GM19238 (cell line): ENCODE measurements at regions not wholly inside any gene's neighbourhood (a gene's known extent, or its start where the extent isn't known, plus 50 kb on each side); places are given as distances from the start of the nearest gene placed in this dataset.
A peak's percentile ranks its signal among the peaks of the same experiment; 100 is the strongest.
"Not testable (repeated sequence)": the region's sequence is repeated elsewhere in the genome, so short reads cannot be mapped to it uniquely, and the experiment has no call there.

Source experiments
- DNase-seq: peaks from one replicate; pipeline ENCODE4 v3.0.0; 2011; ENCODE audit warnings: low spot score; ENCODE audit not compliant: insufficient read length

DNA sequence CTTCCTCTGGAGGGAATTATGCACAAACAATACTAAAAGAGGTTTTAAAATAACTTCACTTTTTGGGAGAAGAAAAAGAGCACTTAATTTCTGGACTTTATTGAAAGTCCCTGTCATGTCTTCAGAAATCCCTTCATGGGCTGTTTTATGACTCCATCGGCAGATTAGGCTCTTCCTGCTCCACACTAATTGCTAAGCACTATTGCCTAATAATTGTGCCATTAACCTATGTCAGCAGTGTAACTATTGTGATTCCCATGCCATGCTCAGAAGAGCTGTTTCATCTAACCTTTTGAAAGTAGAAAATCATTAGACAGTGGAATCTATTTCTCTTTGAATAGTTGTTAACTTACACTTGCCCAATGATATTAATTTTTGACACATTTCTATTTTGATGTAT, 489.3 kb upstream of the RUNX1 start:
- DNase-seq: no peak

DNA sequence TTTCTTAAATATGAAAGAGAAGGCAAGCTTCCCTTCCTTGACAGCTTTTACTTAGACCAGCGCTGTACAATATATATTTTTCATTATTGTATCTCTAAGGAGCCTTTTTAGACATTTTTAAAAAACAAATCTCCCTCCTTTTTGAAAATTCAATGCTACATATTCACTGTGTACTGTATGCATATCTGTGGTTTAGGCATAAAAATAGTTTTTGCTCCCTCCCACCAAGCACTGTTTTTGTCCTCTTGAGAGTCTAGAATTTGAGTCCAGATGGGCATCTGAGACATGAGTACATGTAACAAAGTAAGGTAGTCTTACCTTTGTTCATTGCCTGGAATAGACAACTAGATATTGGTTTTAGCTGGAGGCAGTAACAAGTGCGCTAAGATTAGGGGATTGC, 488.5 kb upstream of the RUNX1 start:
- no peak for DNase-seq

DNA sequence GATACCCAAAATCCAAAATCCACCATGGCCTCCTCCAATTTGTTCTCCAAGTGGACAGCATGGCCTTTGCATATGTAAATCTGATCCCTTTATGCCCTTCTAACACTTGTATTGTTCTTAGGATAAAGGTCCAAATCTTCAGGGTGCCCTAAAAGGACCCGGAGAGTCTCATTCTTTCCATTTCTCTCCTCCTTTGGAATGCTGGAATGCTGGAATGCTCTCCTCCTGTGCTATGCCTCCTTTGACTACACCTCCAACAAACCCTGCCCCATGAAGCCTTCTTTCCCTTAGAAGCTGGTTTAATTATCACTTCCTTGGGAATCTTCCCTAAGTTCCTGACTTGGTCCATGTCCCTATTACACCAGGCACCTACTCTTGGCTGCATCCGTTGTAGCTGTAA, 484.8 kb upstream of the RUNX1 start:
- DNase-seq: no peak

DNA sequence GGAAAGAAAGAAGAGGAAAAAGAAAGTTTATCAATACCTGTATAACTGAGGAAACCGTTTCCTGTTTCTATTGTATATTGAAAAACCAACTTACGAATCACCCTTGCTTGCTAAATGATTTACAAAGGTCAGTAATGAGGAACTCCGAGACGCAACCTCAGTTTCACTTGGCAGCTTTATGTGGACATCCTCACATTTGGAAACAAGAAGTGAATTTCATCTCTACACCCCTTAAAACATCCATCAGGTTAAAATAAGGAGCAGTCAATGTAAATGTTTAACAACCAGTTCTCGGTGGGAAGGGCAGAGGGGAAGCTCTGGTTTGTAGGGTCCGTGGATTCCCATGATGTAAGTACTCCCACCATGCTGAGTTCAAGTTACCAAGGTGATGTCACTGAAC, 481.7 kb upstream of the RUNX1 start:
- no peak for DNase-seq

DNA sequence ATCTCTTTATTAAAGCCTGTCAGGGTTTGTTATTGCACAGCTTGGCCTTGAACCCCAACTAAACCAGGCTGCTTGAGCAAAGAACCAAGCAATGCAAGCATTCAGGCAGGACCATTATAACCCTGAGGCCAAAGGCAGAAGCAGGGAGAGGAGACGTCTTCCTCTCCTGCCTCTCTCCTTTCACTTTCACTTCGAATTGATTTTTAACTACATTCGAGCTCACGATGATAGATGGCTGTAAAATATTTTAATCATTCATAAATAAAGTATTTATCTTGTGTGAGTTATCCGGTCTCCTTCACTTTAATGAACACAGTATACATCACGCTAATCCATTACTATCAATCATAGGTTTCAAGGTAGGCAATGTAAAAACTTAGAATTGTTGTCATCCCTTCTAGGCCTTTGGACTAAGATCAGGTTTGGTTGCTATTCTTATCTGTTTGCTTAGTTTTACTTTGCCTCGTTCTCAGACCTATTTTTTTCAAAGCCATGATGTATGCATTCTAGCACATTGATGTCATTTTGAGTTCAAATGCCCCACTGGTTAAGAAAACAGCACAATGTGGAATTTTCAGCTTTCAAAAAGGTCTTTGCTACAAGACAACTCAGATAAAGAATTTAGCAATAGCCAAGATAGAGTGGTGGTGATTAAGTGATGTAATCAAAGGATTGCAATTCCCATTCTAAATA, 480.2 kb upstream of the RUNX1 start:
- DNase-seq: peak; percentile 19

DNA sequence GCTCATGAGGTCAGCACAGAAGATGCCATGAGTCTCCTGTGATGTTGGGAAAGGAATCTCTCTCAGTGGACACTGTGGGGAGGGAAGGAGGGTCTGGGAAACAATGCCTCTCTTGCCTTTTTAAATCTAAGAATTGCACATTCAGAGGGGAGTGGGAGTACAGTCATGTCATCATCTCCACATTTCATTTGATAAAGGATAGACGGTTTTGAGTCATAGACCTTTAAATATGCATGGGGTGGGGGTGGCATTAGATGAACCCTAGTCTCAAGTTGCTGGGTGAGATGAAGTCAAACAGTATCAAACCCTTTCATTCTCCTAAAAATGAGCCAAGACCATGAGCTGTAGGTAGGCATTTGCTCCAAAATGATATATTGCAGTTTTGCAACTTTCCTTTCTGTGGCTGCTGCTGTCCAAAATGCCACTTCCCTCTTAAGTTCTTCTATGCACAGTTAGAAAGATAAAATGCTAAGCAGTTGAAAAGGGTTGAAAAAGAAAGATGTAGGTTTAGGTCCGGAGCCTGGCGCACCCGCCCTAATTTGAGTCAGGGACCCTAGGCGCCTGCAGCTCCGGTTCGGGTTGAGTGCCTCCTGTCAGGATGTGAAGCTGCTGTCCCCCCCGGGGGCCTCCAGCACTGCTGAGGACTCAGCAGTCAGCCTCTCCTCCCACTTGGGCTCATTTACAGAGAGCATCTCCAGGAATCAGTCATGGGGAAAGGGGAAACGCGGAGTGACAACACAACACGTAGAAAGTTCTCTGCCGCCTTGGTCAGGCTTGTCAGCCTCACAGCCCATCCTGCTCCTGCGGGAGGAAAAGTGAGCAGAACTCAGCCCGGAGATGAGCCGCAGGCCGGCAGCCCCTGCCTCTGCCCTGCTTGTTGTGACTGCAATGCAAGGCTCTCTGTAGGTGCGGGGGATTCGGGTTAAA, 479.3 kb upstream of the RUNX1 start:
- DNase-seq: peak; percentile 20

DNA sequence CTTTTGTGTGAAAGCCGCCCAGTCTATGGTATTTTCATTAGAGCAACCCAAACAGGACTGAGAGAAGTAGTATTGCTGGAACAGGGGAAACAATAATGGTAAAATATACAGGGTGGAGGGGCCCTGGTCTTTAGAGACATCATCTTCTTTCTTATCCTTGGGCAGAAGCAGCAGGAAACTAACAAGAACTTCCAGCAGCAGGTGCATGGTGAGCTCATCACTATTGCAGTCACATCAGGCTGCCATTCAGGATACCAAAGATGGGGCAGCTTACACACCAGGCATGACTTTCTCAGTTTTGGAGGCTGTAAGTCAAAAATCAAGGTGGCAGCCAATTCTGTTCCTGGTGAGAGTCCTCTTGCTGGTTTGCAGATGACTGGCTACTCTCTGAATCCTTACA, 478.3 kb upstream of the RUNX1 start:
- no peak for DNase-seq

DNA sequence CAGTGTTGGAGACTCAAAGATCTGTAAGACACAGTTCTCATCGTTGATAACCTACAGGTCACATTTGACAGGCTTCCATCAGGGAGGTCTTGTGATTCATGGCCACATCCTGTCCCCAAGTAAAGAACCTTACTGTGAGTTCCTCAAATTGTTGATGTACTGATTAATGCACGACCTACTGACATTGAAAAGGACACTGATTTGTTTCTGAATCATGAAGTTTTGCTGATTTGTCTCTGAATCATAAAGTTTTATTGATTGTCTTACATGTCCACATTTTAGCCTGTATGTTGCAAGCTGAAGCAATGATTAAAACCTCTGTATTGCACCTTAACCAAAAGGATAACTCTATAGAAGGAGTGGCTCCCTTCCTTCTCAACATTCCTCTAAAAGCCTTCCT, 476.3 kb upstream of the RUNX1 start:
- no peak for DNase-seq

DNA sequence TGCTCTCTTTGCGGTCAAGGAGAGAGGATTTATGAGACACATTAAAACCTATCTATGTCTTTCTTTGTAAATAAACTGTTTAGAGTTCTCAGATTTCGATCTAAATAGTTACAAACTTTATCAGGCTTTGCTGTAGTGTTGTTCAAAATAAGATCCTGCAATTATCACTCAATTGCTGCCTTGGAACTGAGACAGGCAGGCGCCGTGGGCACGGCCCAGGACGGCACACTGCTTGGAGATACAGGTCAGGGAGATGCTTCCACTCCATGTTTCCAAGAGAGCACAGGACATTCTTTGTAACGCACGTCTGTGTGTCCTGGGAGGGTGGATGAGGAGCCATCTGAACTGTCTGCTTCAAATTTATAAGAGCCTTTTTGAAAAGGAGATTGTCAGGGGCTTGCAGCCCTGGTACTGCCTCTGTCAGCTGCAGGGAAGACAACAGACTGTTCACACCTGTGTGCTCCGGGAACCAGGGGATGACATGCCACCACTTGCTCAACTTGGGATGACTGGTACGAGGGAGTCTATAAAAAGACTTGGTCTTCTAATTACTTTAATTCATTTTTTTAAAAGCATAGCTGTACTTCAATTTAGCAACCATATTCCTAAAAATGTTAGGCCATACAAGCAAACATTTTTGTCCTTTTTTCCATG, 472.9 kb upstream of the RUNX1 start:
- DNase-seq: no peak

DNA sequence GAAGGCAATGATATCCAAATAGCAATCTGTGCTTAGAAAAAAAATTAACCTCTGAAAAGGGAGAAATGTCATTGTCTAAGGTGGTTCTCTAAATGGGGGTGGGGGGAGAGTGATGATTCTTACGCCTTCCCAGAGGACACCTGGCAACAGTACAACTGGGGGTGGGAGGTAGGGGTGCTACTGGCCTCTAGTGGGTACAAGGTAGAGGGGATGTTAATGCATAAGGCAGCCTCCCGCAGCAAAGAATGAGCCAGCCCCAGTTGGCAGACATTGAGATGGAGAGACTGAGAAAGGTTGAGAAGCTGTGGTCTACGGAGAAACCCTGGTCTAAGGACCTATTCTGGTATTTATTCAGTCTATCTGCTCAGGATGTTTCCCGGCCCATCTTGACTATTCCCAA, 472.2 kb upstream of the RUNX1 start:
- no peak for DNase-seq

DNA sequence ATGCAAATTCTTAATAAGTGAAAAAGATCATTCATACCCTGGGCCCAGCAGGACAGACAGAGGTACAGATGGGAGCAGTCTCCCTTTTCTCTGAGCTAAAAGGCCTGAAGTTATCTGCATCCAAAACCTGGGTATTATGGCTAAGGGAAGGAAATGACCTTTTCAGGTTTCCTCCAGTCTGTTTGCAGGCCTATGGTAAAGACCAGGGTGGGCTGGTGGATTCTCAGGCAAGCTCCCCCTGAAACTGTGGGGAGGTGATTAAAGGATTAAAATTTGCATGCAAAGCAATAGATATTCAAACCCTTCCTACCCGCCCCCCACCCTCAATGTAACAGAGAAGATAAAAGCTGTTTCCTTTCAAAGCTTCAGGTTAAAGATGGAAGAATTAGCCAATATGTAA, 471.8 kb upstream of the RUNX1 start:
- DNase-seq: no peak

DNA sequence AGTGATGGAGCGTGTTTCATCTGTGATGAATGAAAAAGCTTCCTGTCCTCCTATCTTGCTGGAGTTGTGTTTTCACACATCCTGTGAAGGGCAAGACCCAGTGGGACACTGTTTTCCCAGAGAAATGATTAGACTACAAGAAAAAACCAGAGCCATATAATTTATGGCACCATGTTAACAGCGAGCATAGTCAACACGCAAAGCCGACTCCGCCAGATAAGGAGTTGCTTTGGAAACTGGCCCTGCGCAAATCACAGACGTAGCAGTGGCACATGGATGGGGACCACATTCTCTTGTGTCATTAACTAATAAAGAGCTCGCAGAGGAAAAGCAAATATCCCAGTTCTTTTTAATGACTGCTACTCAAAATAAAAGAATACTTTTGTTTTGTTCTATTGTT, 471.2 kb upstream of the RUNX1 start:
- no peak for DNase-seq

DNA sequence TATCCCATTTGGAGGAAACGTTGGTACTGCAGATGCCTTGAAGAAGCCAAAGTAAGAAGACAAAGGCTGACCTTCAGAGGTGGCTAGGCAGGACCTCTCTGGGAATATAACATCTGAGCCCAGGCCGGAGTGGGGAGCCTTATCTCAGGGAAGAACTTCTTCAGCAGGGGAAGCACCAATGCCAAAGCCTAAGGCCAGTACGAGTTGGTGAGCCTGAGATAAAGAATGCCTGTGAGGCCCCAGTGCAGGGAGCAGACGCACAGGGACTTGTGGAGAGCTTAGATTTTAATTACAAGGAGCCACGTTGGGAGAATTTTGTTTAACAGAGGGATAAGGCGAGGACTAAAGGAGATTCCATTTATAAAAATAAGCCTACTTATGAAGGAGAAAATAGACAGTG, 468.8 kb upstream of the RUNX1 start:
- DNase-seq: no peak

DNA sequence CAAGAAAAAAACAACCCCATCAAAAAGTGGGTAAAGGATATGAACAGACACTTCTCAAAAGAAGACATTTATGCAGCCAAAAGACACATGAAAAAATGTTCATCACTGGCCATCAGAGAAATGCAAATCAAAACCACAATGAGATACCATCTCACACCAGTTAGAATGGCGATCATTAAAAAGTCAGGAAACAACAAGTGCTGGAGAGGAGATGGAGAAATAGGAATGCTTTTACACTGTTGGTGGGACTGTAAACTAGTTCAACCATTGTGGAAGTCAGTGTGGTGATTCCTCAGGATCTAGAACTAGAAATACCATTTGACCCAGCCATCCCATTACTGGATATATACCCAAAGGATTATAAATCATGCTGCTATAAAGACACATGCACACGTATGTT, 467.2 kb upstream of the RUNX1 start:
- DNase-seq: not testable (repeated sequence)

DNA sequence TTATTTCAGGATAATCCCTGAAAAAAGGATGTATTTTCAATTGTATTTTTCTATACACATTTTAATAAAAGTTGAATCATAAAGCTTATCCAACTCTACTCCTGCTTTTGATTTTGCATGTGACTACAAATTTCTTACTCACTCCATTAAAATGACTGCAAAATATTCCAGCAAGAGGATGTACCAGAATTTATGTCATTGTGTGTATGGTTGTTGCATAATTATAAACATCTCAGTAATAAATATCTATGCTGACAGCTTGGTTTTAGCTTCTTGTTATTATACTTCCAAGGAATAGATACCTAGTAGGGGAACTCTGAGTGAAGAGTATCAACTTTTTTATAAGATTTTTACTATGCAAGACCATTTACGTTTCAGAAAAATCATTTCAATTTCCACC, 463.2 kb upstream of the RUNX1 start:
- DNase-seq: no peak

DNA sequence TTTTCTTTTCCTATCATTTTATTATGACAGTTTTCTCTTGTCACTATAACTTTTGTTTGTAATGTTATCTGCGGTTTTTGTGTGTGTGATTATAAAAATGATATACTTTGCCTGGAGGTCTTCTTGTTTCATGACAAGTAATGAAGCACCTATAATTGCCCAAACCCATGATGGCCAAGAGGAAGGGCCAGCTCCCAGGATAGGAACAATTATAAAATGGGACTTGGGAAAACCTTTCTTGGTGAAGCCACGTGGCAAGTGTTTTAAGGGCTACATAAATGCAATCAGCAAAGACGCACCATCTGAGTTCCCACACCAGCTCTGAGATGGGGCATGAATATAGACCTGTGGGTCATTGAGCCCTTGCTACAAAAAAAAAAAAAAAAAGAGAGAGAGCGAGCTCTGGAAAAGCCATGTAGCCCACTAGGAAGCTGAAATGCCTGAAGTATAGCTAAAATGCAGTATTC, 462.6 kb upstream of the RUNX1 start:
- no peak for DNase-seq

DNA sequence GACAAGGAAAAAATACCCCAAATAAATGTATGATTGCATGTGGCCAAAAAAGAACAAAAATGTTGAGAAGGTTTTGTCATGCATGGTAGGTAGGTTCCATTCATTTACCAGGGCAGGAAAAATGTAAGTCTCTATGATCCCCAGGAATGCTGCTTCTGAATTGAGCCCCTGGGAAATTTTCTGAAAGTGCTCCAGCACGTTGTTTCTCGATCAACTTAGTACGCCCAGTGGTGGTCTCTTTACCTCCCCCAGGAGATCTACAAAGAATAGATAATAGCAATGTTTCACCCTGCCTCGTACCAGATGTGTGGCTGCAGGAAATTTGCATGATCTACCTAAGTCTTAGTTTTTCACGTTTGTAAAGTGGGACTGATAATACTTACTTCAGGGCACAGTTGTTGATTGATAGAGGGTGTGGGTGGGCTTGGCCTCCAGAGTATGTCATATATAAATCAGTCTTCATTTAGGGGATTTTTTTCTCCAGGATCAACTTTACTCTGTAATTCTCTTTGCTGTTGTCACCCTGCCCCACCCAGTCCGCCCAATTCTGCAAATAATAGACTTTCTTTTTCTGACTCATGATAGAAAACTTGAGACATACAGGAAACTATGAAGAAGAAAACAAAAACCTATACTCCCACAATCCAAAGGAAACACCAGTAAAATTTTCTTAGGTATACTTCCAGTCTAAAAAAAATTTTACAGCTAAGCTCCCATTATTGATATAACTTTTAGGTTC, 462.0 kb upstream of the RUNX1 start:
- DNase-seq: no peak

DNA sequence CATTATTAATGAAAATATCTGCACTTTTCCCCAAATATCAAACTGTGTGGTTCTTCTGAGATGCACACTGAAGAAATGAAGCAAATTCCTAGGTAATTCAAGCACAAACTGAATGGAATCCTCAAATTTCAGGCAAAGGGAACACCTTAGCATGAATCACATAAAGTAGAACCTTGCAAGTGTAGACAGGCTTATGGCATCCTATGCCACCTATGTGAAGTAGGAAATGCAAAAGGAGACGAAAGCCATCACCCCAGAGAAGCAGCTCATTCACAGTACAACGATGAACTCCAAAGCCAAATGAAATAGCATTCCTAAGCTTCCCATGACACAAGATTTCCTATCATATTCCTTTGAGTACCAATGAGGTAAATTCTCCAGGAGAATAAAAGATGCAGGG, 461.2 kb upstream of the RUNX1 start:
- DNase-seq: no peak

DNA sequence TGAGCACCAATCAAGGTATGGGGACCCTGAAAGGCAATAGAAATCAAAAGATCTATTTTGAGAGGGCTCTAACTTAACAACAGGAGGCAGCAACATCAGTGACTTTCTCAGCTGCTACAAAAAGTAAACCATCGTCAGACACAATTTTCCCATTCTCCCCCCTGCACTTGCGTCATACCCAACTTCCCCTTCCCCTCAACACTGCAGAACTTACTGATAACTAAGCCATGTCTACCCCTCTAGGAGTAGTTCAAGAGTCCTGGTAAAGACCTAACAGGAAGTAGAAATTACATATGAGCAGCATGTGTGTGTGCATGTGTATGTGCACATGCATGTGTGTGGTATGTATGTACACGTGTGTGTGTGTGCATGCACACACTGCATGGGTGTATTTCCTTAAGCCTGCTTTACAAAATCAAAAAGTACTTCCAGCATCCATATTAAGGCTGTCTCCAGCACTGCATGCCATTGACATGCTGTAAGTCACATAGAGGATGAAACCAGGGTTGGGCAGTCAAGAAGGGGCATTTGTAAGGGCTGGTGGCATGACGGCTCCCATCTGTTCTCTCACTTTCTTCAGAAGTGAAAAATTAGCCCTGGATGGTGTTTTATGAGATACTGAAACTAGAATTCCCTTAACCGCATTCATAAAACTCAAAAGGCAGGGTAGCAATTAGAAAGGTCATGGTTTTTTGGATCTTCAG, 460.1 kb upstream of the RUNX1 start:
- DNase-seq: no peak

DNA sequence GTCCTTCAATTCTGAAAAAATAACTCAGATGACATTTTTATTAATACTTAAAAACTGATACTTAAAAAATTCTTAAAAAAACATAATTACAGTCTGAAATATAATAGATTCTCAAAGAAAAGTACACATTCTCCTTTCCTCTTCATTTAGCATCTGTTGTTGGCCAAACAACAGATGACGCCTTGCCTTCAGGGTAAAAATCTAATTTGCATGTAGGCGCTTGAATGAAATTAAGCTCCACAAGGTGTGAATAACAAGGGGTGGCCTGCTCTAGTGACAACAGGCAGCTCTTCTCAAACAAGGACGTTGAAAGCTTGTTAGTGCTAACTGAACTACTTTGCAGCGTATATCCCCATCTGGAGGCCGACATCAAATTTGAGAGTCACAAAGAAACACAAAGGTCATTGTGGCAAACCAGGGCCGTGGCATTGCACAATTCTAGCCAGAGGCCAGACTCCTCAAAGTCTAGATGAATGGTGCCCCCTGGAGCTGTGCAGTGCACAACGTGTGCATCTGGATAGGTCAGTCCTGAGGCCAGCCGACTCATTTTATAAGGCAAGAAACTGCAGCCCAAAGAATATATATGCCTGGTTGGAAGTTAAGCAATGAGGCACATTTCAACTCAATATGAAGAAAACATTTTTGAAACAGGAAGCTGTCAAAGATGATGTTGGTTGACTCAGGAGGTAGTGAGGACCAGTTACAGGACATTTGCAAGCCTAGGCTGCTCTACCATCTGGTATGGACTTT, 459.2 kb upstream of the RUNX1 start:
- DNase-seq: no peak
